HG02678 (cell line): ENCODE measurements at regions not wholly inside any gene's neighbourhood (a gene's known extent, or its start where the extent isn't known, plus 50 kb on each side); places are given as distances from the start of the nearest gene placed in this dataset.

Source experiments
- ATAC-seq: cut with Tn5 transposase; IDR thresholded peaks from one replicate; pipeline ENCODE4 v1.9.1; 2021; ENCODE audit warnings: mild to moderate bottlenecking, moderate library complexity; ENCODE audit not compliant: unreplicated experiment

DNA sequence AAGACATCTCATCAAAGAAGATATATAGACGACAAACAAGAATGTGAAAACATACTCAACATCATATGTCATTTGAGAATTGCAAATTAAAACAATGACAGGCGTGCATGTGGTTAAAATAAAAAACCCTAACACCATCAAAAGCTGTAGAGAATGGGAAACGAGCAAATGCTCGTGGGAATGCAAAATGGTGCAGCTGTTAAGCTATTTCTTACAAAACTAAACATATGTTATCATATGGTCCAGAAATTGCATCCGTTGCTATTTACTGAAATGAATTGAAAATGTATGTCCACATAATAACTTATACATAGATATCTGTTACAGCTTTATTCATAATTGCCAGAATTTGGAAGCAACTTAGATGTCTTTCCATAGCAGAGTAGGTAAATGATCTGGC, 574.4 kb downstream of the TNS3 start:
- ATAC-seq: no peak

DNA sequence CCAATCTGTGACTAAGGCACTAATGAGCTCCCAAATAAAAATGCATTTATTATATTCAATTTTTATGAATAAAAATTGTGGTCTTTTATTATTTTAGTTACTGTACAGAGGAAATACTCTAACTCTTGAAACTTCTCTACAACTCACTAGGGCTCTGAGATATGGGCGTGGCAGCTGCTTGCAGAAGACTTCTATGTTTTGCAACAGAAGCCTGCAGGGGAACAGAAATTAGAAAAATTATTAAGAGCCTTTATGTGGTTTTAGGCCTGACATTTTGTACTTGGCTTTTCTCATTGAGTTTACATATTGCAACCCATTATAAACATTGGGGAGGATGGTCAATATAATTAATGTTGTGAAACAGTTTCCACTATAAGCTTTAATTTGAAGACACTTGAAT, 581.4 kb downstream of the TNS3 start:
- no peak for ATAC-seq

DNA sequence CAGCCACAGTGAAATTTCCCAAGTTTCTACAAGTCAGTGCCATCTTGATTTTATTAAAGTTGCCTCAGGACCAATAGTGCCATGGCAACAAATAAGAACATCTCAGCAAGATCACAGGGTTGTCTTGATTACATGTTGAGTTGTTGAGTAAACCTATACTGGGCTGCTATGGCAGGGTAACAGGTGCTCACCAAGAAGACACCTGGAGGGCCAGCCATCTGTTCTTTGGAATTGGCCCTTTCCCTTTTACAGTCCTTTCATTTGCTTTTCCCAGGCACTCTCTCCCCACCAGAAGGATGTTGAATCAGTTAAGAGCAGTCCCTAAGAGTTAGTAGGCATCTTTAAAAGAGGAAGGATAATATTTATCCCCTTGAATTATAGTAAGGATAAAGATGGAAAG, 582.0 kb downstream of the TNS3 start:
- no peak for ATAC-seq

DNA sequence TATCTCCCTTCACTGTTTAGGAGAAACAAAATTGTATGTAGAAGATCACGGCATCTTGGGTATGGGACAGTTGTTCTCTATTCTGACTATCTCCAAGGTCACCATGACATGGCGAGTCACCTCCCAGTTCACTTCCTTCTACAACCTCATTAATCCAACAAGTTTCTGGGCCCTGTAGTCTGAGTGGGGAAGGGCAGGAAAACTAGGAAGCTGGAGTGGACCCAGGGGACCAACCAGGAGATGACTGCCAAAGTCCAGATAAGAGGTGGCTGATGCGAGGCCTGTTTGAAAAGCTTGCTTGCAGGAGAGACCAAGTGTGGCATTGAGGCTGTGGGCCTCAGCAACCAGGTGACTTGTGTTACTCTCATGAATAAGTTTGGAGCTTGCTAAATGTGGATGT, 584.9 kb downstream of the TNS3 start:
- ATAC-seq: no peak

DNA sequence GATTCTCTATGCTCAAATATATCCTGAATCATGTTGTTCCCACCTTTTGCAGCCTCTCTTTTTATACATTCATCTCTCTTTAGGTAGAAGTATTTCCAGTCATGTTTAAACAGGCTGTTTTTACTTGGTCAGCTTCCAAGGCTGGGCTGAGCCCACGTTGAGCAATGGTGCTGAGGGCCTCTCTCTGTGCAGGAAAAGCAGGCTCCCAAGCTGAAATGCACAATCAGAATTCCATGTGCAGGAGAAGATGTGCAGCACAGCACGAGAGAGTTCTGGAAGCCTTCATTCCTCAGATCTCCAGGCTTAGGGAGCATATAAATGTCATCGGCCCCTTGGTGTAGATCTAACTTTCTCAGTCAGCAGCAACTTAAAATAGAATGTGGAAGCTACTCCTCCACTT, 588.5 kb downstream of the TNS3 start:
- ATAC-seq: no peak

DNA sequence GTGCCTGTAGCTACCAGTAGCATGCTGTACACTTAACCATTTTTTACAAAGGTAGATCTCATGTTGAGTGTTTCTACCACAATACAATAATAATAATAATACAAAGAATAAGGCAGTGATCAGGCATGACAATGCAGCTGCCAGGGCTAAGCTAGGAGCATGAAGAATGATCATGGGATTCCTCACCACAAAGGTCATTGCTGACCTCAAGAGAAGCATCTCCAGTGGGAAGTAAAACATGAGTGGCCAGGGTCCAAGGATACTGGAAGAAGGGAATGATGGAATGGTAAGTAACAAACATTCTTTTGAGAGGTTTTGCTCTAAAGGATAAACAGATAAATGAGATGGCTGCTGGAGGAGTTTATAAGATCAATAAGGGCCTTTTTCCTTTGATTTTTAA, 591.1 kb downstream of the TNS3 start:
- no peak for ATAC-seq

DNA sequence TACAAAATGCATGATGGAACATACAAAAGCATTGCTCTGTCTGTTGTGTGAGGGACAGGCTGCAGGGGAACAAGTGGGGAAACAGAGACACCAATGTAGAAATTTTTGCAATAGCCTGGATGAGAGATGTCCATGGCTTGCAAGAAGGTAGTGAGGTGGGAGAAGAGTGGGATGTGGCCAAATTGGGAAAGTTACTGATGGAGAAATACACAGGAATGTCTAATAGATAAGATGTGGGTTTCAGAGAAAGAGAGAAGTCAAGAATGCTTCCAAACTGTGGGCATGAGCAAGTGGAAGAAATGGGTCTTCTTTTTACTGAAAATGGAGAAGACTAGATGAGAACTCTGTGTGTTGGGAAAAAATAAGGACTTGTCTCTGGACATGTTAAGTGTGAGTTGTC, 592.7 kb downstream of the TNS3 start:
- no peak for ATAC-seq

DNA sequence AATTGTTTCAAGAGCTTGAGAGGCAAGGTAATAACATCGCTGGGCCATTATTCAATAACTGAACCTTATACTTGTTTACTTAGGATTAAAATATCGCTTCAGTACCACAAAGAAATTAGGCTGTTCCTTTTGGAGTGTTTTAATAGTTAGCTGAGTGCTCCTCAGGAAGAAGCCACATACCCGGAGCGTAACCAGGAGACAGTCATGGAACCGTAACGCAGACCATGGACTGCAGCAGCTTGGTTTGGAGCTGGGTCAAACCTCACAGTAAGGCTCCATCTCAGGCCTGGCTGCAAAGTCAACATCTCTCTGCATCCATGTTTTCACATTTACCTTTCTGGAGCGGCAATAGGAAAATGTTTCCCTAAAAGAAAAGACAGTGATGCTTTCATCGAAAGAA, 599.0 kb downstream of the TNS3 start:
- no peak for ATAC-seq

DNA sequence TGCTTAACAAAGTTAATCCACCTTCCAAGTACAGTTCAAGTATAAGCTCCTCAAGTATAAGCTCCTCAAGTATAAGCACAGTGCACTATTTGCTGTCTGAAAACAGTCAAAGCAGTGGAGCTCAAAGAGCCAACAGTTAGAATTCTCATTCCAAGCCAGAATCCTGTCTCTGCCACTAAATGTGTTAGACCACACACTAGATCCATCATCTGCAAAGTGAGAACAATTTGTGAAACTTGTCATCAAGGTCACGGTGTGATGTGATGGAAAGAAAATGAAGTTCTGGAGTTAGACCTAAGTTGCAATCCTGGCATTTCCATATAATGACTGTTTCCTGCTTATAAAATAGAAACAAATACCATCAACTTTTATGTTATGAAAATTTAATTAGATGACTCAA, 602.5 kb downstream of the TNS3 start:
- no peak for ATAC-seq

DNA sequence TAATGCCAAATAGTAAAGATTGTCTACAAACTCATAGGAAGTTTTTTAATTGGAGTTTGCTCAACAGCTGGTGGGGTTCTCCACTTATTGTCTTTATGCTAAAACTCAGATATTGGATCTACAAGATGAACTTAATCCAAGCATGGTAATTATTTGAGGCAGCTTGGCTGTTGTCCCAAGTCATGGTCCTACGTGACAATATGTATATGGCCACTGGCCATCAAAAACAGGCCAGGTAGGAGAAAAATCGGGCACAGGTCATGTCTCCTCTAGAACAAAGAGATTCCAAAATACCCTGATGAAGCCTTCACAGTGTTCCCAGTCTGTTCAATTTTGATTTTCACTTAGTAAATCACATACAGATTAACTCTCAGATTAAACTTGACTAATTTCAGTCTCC, 606.4 kb downstream of the TNS3 start:
- no peak for ATAC-seq

DNA sequence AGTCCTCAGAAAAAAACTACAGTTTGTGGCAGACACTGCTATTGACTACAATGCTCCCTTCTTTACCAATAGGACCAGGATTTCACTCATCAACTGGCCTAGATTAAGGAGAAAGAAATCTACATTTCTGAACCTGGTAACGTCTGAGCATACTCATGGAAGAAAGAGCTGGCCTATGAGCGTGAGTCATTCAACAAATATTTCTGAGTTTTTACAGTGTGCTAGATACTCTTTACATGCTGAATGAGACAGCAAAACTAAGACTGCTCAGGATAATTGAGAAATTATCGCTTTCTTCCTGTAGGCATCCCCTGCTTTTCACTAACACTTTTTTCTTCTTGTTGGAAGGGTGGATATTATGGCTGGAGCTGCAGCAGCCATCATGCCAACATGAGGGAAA, 609.7 kb downstream of the TNS3 start:
- no peak for ATAC-seq

DNA sequence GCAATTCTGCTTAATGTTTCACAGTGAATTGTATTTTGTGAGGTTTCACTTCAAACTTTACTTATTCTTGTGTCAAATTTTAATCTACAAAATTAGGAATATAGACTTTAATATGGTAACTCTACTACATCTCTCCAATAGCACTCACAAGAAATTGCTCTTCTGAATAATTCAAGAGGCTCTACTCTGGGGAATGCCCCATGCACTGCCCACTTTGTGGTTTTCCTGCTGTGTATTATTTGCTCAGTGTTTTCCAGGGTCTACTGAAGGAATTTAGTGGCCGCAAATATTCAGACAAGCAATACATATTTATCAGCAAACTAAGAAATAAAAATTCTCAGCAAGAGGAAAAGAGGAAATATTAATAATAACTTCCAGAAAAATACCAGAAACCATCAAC, 611.4 kb downstream of the TNS3 start:
- no peak for ATAC-seq

DNA sequence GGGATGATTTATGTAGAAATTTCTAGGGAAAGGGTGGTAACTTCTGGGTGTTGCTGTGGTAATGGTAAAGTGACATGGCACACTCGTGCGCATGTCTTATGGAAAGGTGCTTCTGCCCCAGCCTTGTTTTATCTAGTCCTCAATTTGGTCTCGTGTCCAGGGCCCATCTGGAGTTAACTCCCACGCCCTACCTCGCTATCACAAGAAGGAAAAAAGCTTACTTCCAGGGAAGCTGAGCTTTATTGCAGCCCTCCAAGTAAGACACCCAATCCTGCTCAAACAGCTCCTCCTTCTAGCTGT, 611.8 kb downstream of the TNS3 start:
- no peak for ATAC-seq

DNA sequence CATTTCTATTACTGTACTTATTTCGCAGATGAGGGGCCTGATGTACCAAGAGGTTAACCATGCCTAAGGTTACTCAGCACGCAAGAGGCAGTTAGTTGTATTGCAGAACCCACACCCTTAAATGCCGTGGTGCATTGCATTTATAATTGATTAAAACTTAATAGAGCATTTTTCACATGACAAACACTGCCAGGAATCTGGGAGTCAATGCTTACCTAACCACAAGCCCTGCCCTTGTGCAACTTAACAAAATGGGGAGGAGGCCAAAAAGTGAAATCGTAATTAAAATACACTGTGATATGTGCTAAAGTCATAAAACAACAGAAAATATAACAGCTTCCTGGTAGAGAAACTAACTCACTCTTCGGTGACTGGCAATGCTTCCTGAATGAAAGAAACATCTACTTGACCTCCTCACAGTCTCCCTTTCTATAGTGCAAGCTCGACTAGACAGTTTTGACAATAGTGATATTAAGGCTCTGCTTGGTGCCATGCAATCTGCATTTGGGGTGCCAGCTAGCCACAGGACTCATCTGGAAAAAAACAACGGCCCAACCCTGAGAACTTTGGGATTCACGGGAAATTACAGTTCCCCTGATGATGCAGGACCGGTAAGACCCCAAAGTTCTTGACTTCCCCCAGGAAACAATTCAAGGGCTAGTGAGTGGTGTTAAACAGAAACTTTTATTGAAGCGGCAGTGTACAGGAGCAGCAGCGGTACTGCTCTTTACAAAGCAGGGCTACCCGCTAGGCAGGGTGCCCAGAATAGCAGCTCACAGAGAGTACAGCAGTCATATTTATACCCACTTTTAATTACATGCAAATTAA, 612.4 kb downstream of the TNS3 start:
- no peak for ATAC-seq

DNA sequence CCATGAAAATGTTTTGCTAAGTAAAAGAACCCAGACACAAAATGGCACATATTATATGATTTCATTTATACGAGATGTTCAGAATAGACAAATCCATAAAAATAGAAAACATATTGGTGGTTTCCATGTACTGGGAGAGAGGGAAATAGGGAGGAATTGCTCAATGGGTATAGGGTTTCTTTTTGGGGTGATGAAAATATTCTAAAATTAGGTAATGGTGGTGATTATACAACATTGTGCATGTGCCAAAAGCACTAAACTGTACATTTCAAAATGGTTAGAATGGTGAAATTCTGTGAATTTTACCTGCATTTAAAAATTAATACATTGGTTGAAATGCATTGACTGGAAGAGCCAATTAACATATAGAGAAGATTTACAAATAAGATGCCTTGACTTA, 613.9 kb downstream of the TNS3 start:
- no peak for ATAC-seq

DNA sequence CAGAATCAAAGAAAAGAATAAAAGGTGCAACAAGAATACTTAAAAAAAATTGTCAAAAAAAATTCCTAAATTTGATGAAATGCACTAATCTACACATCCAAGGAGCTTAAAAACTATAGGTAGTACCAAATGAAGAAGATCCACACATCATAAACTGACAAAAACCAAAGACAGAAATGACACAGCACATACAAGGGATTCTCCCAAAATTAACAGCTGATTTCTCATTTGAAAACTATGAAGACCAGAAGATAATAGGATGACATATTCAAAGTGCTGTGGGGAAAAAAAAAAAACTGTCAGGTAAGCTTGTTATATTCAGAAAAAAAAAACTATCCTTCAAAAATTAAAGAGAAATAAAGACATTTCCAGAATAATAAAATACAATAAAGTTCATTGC, 618.2 kb downstream of the TNS3 start:
- ATAC-seq: no peak

DNA sequence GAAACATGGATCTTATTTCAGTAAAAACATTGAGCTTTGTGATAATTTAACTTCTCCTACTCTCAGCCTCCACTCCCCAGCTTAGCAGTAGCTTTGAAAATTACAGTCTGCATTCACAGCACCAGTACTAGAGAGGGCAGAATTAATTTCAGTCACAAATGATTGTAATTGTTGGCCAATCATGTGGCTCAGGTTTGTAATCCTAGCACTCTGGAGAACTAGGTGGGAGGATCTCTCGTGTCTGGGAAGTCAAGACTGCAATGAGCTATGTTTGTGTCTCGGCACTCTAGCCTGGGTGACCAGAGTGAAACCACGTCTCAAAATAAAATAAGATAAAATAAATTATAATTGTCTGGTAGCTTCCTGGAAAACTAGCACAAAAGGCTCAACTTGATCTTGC, 620.9 kb downstream of the TNS3 start:
- no peak for ATAC-seq

DNA sequence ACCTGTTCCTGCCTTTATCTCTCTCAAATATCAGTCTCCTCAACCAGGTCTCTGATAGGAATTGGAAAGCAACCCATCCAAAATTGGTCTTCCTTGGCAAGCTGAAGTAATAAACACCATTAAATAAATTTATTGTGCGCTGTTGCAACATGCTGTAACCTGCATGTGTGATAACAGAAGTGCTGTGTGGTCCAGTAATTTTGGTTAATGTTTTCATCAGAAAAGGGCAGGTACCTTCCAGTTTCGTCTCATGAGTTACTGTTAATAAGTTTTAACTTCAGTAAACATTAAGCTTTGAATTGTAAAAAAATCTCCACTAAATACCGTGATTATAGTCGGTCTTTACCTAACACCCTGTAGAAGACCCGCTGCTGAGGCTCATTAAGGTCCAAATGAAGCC, 624.7 kb downstream of the TNS3 start:
- no peak for ATAC-seq

DNA sequence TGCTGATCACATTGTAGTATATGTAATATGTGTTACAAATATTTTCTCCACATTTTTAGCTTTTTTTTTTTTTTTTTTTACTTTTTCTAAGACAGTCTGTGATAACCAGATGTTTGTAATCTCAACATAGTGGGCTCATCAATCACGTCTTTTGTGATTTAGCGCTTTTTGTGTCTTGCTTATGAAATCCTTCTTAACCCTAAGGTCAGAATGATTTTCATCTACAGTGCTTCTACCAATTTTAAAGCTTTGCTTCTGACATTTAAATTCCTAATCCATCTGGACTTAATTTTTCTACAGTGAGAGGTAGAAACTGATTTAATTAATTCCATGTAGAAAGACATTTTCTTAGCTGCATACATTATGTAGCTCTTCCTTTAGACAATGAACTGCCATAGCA, 626.4 kb downstream of the TNS3 start:
- no peak for ATAC-seq

DNA sequence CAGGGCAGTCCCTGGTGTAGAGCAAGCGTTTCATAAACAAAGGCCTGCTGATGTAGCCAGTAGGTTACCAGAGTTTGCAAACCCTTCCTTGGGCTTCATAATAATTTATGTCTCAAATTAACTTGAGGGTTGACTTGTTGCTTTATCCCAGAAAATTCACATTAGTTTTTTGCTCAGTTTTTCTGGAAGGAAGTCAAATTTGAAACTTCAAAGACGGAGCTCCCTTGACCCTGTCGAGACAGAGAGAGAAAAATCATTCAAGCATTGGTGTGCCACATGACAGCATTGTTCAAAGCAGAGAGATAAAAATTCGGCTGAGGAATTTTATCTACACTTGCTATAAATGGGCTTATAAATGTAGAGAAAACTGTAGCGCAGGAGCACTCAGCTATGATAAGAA, 627.7 kb downstream of the TNS3 start:
- no peak for ATAC-seq

DNA sequence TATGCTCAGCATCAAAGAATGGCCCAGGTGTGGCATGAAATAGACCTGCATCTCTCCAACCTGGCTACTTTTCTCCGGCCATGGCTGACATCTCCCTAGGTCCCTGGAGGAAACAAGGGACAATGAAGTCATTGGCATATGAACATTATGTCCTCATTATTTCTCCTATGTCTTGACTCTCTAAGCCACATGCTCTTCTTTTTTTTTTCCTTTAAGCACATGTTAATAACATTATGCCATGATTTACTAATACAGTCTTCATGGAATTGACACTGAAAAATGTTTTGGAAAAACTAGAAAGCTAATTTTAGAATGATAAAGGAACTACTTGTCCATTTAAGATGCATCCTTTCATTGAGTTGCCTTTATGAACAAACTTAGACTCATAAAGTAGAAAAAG, 628.9 kb downstream of the TNS3 start:
- no peak for ATAC-seq

DNA sequence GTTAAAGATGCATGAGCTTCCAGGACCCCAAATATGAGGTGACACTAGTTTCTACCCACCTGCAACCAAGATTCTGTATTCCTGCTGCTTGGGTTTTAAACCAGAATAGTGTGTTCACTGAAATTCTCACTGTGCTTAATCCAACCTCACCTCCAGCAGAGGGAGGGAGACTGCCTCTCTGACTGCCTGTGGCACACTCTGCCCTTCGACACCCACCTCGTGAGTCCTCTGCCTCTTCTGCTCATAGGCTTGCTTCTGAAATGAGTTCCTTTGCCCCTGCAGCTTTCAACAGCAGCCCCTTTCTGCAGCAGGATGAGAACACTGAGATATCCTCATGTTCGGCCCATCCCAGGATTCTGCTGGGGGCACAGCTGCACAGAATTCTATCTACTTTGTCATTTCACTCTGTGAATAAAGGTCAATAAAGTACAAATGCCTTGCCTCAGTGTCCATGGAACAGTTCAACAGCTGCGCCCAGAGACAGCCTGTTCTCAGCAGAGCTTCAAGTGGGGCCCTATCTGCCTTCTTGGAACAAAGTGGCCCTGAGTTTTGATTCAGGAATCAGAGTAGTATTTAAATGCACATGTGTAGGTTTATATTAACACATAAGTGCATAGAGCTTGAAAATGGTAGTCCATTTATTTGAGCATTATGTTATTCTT, 632.5 kb downstream of the TNS3 start:
- no peak for ATAC-seq

DNA sequence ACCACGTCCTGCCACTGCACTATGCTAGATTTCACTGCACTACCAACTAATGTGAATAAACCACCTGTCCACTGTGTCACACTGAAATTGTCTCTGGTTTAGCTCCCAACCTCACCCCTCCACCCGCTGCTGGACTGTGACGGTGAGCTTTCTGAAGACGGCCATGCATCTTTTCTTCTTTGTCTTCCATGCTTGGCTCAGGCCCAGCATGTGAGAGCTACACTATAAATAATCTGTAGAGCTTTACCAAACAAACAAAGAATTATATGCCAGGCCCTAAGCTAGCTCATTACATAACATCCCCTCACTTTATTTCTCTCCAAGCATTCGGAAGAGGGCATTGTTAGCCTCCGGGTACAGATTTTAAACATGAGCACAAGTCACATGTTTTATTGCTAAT, 633.2 kb downstream of the TNS3 start:
- no peak for ATAC-seq
